ENCODE measurements at regions not wholly inside any gene's neighbourhood (a gene's known extent, or its start where the extent isn't known, plus 50 kb on each side); places are given as distances from the start of the nearest gene placed in this dataset.
"Not testable (repeated sequence)": the region's sequence is repeated elsewhere in the genome, so short reads cannot be mapped to it uniquely, and the experiment has no call there.

DNA sequence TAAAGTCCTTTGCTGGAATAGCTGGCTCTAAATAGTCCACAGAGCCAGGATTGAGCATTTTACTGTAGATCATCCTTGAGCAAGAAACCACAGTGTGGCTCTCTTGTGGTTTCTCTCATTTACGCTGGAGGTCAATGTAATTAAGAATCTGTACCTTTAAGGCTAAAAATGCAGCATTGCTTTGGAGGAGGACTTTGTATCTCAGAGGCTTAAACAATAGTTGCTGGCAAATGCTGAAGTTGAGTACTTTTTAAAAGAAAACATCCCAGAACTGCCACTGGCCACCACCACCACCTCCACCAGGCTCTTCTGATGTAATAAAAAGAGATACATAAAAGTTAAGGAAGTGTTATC lies 177.3 kb upstream of the ADAMTSL1 start:
- no peak for DNase-seq (ENCODE audit: low read depth)

- DNase-seq (ENCODE audit: low read depth), result no peak
Observed at GRCh38 chr9:18297056-18297841, 176.7 kb upstream of the ADAMTSL1 start.

DNA sequence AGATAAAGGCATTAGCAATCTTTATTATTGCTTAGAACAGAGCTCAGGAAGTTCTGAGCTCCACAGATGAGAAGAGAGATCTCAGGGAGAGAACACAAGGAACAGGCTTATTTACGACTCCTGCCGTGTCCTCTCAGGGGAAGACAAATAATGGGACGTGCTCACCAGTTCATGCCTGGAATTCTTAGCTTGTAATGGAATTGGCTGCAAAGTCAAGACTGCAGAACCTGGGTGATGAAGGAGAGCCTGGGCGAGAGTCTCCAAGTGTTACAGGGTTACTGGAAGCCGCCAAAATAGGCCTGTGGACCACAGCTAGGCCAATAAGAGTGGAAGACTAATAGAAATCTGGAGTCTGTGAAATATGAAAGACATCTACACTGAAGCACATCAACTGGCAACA lies 174.5 kb upstream of the ADAMTSL1 start:
- DNase-seq (ENCODE audit: low read depth), result no peak

GRCh38 chr9:18305167-18305806 lies 168.7 kb upstream of the ADAMTSL1 start:
- not testable (repeated sequence) for DNase-seq (ENCODE audit: low read depth)

DNA sequence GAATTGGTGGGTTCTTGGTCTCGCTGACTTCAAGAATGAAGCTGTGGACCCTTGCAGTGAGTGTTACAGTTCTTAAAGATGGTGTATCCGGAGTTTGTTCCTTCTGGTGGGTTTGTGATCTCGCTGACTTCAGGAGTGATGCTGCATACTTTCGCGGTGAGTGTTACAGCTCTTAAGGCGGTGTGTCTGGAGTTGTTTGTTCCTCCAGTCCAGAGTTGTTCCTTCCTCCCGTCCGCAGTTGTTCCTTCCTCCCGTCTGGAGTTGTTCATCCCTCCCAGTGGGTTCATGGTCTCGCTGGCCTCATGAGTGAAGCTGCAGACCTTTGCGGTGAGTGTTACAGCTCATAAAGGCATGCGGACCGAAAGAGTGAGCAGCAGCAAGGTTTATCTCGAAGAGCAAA lies 159.6 kb upstream of the ADAMTSL1 start:
- no peak for DNase-seq (ENCODE audit: low read depth)

- no peak for DNase-seq (ENCODE audit: low read depth)
Observed at GRCh38 chr9:18317896-18318295, 156.1 kb upstream of the ADAMTSL1 start.

DNA sequence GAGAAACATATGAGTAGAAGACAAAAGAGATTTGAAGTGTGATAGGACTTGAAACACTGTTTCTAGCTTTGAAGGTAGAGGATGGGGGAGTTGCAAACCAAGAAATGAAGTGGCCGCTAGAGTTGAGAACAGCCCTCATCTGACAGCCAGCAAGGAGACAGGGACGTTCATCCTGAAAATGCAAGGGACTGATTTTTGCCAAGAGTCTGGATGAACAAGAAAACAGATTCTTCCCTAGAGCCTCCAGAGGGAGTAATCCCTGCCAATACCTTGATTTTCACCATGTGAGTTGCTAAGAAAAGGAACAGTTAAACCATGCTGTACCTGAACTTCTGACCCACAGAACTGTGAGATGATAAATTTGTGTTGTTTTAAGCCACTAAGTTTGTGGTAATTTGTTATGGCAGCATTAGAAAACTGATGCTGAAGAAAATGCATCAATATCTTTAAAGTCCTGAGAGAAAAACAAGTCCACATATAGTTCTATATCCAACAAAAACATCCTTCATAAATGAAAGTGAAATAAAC lies 154.0 kb upstream of the ADAMTSL1 start:
- DNase-seq (ENCODE audit: low read depth), result no peak

GRCh38 chr9:18324928-18325745 lies 148.8 kb upstream of the ADAMTSL1 start:
- no peak for DNase-seq (ENCODE audit: low read depth)

GRCh38 chr9:18325746-18326011 lies 148.3 kb upstream of the ADAMTSL1 start:
- not testable (repeated sequence) for DNase-seq (ENCODE audit: low read depth)

DNA sequence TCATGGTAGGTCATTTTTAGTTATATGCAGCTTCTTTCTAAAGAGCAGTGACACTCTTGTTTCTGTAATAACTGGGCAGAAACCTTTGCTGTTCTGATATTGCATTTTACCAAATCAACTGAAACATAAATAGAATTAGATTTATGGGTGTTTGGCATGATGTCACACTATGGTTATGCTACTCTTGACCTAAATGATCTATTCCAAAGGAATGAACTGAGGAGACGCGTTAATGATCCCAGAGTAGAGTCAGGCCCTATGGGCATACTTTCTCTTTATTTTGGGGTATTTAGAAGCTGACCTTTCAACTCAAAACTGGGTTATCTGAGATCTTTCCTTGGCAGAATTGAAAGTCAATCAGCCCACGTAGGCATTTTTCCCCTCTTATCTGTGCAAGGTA lies 146.8 kb upstream of the ADAMTSL1 start:
- no peak for DNase-seq (ENCODE audit: low read depth)

DNA sequence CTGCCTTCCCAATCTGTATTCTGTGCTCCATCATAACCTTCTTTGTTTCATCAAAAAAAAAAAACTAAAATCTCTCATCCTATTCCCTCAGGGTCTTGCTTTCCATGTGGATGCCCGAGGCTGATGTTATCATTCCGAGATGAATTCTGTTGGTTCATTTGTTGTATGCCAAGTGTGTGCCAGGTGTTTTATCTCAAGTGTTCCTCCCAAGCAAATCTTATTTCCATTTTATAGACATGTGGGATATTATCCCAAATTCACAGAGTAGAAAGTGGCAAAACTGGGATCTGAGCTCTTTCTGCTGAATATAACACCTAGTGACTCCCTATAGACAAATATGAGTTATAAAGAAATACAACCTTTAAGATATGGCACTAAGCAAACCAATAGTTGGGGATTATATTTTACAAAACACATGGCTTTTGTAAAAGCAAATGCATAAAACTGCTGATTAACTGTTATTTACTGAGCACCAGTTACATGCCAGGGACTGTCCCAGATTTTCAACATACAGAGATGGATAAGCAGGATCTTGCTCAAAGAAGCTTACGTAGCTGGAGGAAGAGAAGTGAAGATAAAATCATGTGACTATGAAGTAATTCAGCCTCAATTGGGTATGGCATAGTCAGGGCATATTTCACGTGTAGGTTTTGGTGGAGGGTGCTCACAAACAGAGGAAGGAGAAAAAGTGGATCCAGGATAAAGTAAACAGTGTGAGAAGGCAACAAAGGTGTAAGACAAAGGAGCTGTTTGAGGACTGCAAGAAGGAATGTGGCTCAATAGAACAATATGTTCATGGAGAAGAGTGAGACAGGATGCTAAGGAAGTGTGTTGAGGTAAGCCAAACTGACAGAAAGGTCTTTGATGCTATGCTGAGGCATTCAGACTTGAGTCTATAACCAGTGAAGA lies 143.3 kb upstream of the ADAMTSL1 start:
- no peak for DNase-seq (ENCODE audit: low read depth)

- no peak for DNase-seq (ENCODE audit: low read depth)
Observed at GRCh38 chr9:18331310-18331684, 142.7 kb upstream of the ADAMTSL1 start.

DNA sequence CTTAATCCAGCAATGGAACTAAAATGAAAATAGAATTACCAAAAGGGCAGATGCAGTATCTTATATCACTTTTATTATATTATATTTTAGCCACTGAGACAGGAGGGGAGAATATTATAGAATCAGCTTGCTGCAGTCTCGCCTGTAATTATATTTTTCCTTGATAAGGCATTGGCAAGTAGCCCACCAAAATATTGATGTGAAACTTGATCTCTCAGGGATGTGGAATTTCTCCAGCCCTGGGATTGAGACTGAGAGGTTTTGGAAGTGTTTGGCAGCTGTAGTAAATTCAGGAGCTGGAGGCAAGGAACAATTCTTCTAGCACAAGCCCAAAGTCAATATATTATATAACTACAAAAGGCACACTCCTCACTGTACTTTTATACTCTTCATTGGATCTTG lies 142.1 kb upstream of the ADAMTSL1 start:
- DNase-seq (ENCODE audit: low read depth), result no peak

DNA sequence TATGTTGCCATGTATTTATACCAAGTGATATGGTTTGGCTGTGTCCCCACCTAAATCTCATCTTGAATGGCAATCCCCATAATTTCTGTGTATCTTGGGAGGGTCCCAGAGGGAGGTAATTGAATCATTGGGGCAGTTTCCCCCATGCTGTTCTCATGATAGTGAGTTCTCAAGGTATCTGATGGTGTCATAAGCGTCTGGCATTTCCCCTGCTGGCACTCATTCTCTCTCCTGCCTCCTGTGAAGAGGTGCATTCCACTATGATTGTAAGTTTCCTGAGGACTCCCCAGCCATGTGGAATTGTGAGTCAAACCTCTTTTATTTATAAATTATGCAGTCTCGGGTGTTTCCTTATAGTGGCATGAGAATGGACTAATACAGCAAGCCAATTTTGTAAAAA lies 140.8 kb upstream of the ADAMTSL1 start:
- DNase-seq (ENCODE audit: low read depth), result no peak

DNA sequence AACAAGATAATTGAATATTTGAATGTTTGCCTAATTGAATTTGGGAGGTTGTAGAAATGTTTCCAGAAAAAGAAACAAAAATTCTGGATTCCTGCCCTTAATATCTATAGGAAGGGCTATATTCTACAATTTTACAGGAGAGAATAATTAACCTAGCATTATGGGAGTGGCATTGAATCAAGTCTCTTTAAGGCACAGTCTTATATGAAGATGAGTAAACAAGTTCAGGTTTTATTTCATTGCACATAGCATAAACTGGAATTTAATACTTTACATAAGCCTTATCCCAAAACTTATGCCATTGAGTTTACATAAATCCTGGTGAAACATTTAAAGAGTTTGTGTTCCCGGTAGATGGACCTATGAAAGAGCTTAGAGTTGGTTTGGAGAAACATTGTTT lies 138.1 kb upstream of the ADAMTSL1 start:
- no peak for DNase-seq (ENCODE audit: low read depth)

DNA sequence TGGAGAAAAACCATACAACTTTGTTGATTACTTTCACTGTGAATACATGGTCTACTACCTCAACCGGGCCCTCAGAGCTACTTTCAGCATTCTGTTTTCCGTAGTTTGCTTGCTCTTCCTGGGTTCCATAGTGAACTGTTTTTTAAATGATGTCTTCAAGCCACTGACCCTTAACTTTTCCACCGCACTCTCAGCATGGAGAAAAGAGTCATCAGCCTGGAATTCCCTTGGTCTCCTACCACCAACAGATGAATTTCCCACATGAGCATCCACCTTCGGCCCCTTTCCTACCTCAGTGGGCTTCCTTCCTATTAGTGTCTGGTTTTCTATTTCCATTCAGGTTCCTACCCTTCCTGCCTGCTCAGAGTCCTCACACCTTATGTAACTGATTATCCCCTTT lies 135.9 kb upstream of the ADAMTSL1 start:
- no peak for DNase-seq (ENCODE audit: low read depth)

DNA sequence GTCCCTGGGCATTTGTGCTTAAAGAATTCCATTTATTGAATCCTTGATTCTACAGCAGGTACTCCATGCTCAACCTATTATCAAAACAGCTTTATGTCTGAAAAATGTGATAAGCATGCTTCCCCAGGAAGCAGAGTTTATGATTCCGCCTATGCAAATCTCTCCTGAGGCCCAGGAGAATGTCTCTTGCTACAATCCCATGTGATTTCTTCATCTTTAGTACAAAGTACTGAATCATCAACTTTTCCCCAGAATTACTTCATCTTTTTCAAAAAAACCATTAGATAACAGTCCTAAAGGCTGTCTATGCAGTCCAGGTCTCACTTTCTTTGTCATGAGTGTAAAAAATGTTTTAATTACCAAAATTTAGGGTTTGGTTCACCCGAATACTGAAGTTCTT lies 130.2 kb upstream of the ADAMTSL1 start:
- DNase-seq (ENCODE audit: low read depth), result no peak

DNA sequence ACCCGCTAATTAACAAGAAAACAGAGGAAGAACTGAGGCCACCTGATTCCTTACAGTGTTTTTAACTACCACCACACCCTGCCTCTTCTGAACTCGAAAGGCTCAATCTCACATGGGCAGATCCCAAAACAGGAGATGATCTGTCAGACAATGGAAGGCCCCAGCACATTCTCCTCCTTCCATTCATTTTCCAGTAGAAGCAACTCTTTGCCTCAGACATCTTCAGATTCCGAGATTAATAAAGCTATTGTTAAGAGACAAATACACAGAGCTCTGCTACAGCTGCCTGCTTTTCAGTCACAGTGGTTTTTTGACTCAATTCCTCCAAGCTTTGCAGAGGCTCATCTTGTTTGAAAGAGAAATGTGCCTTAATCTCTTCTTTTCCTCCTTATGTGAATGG lies 127.2 kb upstream of the ADAMTSL1 start:
- no peak for DNase-seq (ENCODE audit: low read depth)

GRCh38 chr9:18347386-18348082 lies 126.4 kb upstream of the ADAMTSL1 start:
- DNase-seq (ENCODE audit: low read depth), result no peak

GRCh38 chr9:18348083-18348475 lies 125.9 kb upstream of the ADAMTSL1 start:
- no peak for DNase-seq (ENCODE audit: low read depth)

DNA sequence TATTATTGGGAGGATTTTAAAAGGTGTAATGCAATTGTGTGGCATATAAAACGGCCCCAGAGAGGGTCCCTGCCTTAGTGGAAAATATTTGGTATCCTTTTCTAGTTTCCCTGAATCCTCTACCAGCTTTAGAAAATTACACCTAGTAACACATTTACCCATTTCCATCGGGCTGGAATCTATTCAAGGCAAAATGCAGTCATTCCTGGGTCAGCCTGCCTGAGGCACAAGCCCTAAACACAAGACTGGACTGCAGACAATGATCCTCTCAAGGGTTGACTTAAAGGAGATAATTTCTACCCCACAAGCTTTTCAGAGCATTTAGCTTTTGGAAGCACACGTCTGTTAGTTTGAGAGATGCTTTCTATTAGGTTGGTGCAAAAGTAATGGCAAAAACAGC lies 124.4 kb upstream of the ADAMTSL1 start:
- DNase-seq (ENCODE audit: low read depth), result no peak

DNA sequence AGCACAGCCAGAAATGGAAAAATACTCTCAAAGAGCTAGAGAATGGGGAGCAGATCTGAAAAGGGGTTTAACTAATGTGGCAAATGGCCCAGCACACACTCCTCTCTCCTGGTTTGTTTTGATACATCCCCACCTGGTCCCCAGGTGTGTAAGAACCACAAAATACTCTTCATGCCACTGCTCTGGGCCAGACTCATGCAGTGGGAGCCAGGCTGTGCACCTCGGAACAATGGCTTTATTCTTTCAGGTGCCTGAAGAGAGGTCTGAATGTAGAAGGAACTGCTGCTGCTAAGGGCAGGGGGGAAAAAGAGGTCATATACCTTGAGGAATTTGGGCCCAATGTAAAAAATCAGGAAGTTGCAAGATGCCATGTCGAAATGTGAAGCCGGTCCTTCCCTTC lies 123.9 kb upstream of the ADAMTSL1 start:
- DNase-seq (ENCODE audit: low read depth), result no peak

Measured in T-helper 22 cell (primary cell).